Spleen (tissue), 11 donors: ENCODE measurements at regions not wholly inside any gene's neighbourhood (a gene's known extent, or its start where the extent isn't known, plus 50 kb on each side); places are given as distances from the start of the nearest gene placed in this dataset.

Experiments
- DNase-seq: peaks from one replicate; pipeline ENCODE4 v3.0.0-alpha.2; 2020
- H3K27ac ChIP-seq, 8 donors: fragments of 200-600 bp; sonication (generic) in 7 of 8; 1 replicate in 4 of 8; 2 replicates in 4 of 8; pipeline versions ENCODE4 v1.5.0 to v1.8.0; 2016 to 2021; ENCODE audit warnings: inconsistent platforms in 4 of 8, mild to moderate bottlenecking in 4 of 8, moderate library complexity in 1 of 8
- H3K27me3 ChIP-seq, 7 donors: fragments of 200-600 bp; sonication (generic) in 6 of 7; replicated peaks in 1 of 7; 1 replicate in 4 of 7; 2 replicates in 3 of 7; pipeline versions ENCODE4 v1.5.0 to v1.8.0; 2016 to 2021; ENCODE audit warnings: inconsistent platforms in 3 of 7, mild to moderate bottlenecking in 1 of 7
- H3K36me3 ChIP-seq, 6 donors: fragments of 200-600 bp; sonication (generic) in 5 of 6; 1 replicate in 4 of 6; 2 replicates in 2 of 6; pipeline versions ENCODE4 v1.5.0 to v1.8.0; 2016 to 2021; ENCODE audit warnings: inconsistent platforms in 2 of 6
- H3K4me1 ChIP-seq, 6 donors: fragments of 200-600 bp; sonication (generic) in 5 of 6; 1 replicate in 3 of 6; 2 replicates in 3 of 6; pipeline versions ENCODE4 v1.5.0 to v1.8.0; 2016 to 2021; ENCODE audit warnings: inconsistent platforms in 3 of 6
- H3K4me3 ChIP-seq, 8 donors: fragments of 200-600 bp; sonication (generic) in 7 of 8; 1 replicate in 4 of 8; 2 replicates in 4 of 8; pipeline versions ENCODE4 v1.5.0 to v1.8.0; 2016 to 2021; ENCODE audit warnings: inconsistent platforms in 4 of 8, mild to moderate bottlenecking in 4 of 8, moderate library complexity in 2 of 8
- H3K9me3 ChIP-seq, 8 donors: fragments of 200-600 bp; sonication (generic) in 7 of 8; 1 replicate in 4 of 8; 2 replicates in 4 of 8; pipeline versions ENCODE4 v1.5.0 to v1.8.0; 2016 to 2021; ENCODE audit warnings: inconsistent platforms in 4 of 8
- CTCF ChIP-seq, 11 experiments: fragments of 200-600 bp in 7 of 11; fragments of 450-650 bp in 4 of 11; sonication (generic) in 4 of 11; IDR thresholded peaks in 8 of 11; conservative IDR thresholded peaks in 3 of 11; 1 replicate in 7 of 11; 2 replicates in 4 of 11; pipeline versions ENCODE4 v1.4.0 to v1.8.0; 2016 to 2021; ENCODE audit warnings: antibody characterized with exemption in 11 of 11, inconsistent platforms in 4 of 11, mild to moderate bottlenecking in 1 of 11
- POLR2A ChIP-seq, 3 donors: fragments of 450-650 bp; IDR thresholded peaks; one replicate each; pipeline ENCODE4 v1.5.1; 2017; ENCODE audit warnings: antibody characterized with exemption in 3 of 3, mild to moderate bottlenecking in 1 of 3
- POLR2AphosphoS5 ChIP-seq, 3 donors: sonication (generic); formaldehyde crosslinking; IDR thresholded peaks; one replicate each; pipeline ENCODE4 v1.5.1; 2017; ENCODE audit warnings: antibody characterized with exemption in 3 of 3
- WGBS, 5 donors: extraction: QIAGEN DNeasy Blood & Tissue Kit in 3 of 5; methylation state at CpG; one replicate each; pipeline versions ENCODE4 v1.1.5 to v1.1.7; 2013 to 2018; 5-methylcytosine and 5-hydroxymethylcytosine counted together
- intact Hi-C: fragments of 100-400 bp; cut with DNase I; formaldehyde crosslinking; loops from one replicate; pipeline ENCODE4 v1.15.0; 2023; ENCODE audit warnings: low total_unique reads
- donor health status: healthy with polysubstance abuse.
- donor health status: DM: no; HTN: no; CAD: no; lungs with moderate emphysema.
- donor health status: DM: no; HTN: no; CAD: no.
- donor health status: Bipolar disorder and iron deficiency.
- donor health status: healthy.
- donor health status: DM: no; HTN: no; CAD: no.
- donor health status: DM: yes; HTN: yes; CAD: no.

- Histone ChIP-seq H3K4me1 (no peaks in the 10 kb centered on the region), H3K27ac (no peak overlapping the region), H3K4me3 (no peak overlapping the region), H3K27me3 (peaks cover 0 to 3% (median 0%) of the 10 kb centered on the region in 7 donors), H3K9me3 (peaks cover 0 to 34% (median 5%) of the 10 kb centered on the region in 8 donors), H3K36me3 (no peaks in the 10 kb centered on the region)
- WGBS, 5 donors, result 41 to 64% (median 51%) methylated on average over 2 of the region's 2 CpGs
- intact Hi-C loops, result no loop called here
- no peak for DNase-seq
- TF ChIP-seq POLR2AphosphoS5 (IDR thresholded peaks at IDR 0.05) (no peak), POLR2A (IDR thresholded peaks at IDR 0.05) (no peak), CTCF (IDR thresholded peaks at IDR 0.05 in 8 of 11, conservative IDR thresholded peaks at IDR 0.05 in 3 of 11) (no peak)
Measured at GRCh38 chr20:60653111-60653845, 598.8 kb upstream of the CDH4 start.

- Histone ChIP-seq H3K9me3 (peaks cover 0 to 22% (median 5%) of the 10 kb centered on the region in 8 donors), H3K4me1 (no peaks in the 10 kb centered on the region), H3K27me3 (peaks cover 0 to 7% (median 0%) of the 10 kb centered on the region in 7 donors), H3K36me3 (no peaks in the 10 kb centered on the region), H3K4me3 (no peak overlapping the region), H3K27ac (no peak overlapping the region)
- intact Hi-C loops, result no loop called here
- WGBS, 5 donors, result 71 to 77% (median 74%) methylated on average over 13 of the region's 13 CpGs
- TF ChIP-seq POLR2A (IDR thresholded peaks at IDR 0.05), result no peak
- no peak for TF ChIP-seq POLR2AphosphoS5 (IDR thresholded peaks at IDR 0.05)
- no peak for TF ChIP-seq CTCF (IDR thresholded peaks at IDR 0.05 in 8 of 11, conservative IDR thresholded peaks at IDR 0.05 in 3 of 11)
- no peak for DNase-seq
Measured at GRCh38 chr20:60658681-60659080, 593.4 kb upstream of the CDH4 start.

- Histone ChIP-seq H3K36me3 (no peaks in the 10 kb centered on the region), H3K4me1 (no peaks in the 10 kb centered on the region), H3K4me3 (no peak overlapping the region), H3K9me3 (peaks cover 0 to 22% (median 4%) of the 10 kb centered on the region in 8 donors), H3K27ac (no peak overlapping the region), H3K27me3 (peaks cover 0 to 7% (median 0%) of the 10 kb centered on the region in 7 donors)
- TF ChIP-seq POLR2A (IDR thresholded peaks at IDR 0.05) (no peak), POLR2AphosphoS5 (IDR thresholded peaks at IDR 0.05) (no peak), CTCF (IDR thresholded peaks at IDR 0.05 in 8 of 11, conservative IDR thresholded peaks at IDR 0.05 in 3 of 11) (no peak)
- no peak for DNase-seq
- intact Hi-C loops, result no loop called here
- WGBS, 5 donors, result 76 to 91% (median 85%) methylated on average over 8 of the region's 8 CpGs
Measured at GRCh38 chr20:60659240-60659639, 592.8 kb upstream of the CDH4 start.

- peaks cover 0 to 7% (median 0%) of the 10 kb centered on the region in 7 donors for H3K27me3 ChIP-seq
- 61 to 81% (median 68%) methylated on average over 3 of the region's 3 CpGs for WGBS, 5 donors
- intact Hi-C loops, result no loop called here
- no peaks in the 10 kb centered on the region for H3K36me3 ChIP-seq
- H3K9me3 ChIP-seq, result no peaks in the 10 kb centered on the region
- no peak for DNase-seq
- no peak overlapping the region for H3K4me3 ChIP-seq
- TF ChIP-seq POLR2AphosphoS5 (IDR thresholded peaks at IDR 0.05) (no peak), POLR2A (IDR thresholded peaks at IDR 0.05) (no peak), CTCF (IDR thresholded peaks at IDR 0.05 in 8 of 11, conservative IDR thresholded peaks at IDR 0.05 in 3 of 11) (no peak)
- H3K27ac ChIP-seq, result no peak overlapping the region
- H3K4me1 ChIP-seq, result no peaks in the 10 kb centered on the region
Measured at GRCh38 chr20:60662307-60662706, 589.8 kb upstream of the CDH4 start.
